GM13976 (cell line): ENCODE measurements at regions not wholly inside any gene's neighbourhood (a gene's known extent, or its start where the extent isn't known, plus 50 kb on each side); places are given as distances from the start of the nearest gene placed in this dataset.
"Not testable (repeated sequence)": the region's sequence is repeated elsewhere in the genome, so short reads cannot be mapped to it uniquely, and the experiment has no call there.

Experiments
- DNase-seq: peaks from one replicate; pipeline ENCODE4 v3.0.0; 2012; ENCODE audit warnings: low spot score
- CTCF ChIP-seq: IDR thresholded peaks from 2 replicates; pipeline ENCODE4 v1.5.1; 2012; ENCODE audit warnings: borderline replicate concordance, mild to moderate bottlenecking; ENCODE audit not compliant: insufficient read depth; ENCODE audit errors: extremely low read depth, missing control alignments, control extremely low read depth
- in situ Hi-C: fragments of 300-500 bp; cut with MboI; formaldehyde crosslinking; loops from one replicate; pipeline ENCODE4 v1.12.0; 2022; ENCODE audit warnings: low sequenced_read_pairs, mixed read lengths, inconsistent platforms; ENCODE audit not compliant: unreplicated experiment

- TF ChIP-seq CTCF = no peak
- no peak for DNase-seq
- in situ Hi-C loops = no loop called here
These were observed 100.5 kb downstream of the DLEU7 start for GRCh38 chr13:50742968-50743367.

- TF ChIP-seq CTCF = no peak
- DNase-seq = no peak
- in situ Hi-C loops = no loop called here
These were observed 99.3 kb downstream of the DLEU7 start for GRCh38 chr13:50744116-50744660.

- in situ Hi-C loops = no loop called here
- no peak for TF ChIP-seq CTCF
- DNase-seq = no peak
These were observed 97.9 kb downstream of the DLEU7 start for GRCh38 chr13:50745542-50746115.

GRCh38 chr13:50747737-50748350, 95.6 kb downstream of the DLEU7 start:
- no peak for DNase-seq
- in situ Hi-C loops = no loop called here
- no peak for TF ChIP-seq CTCF

- in situ Hi-C loops, DNase-seq: not testable (repeated sequence)
These were observed 90.3 kb downstream of the DLEU7 start for GRCh38 chr13:50753221-50753620.

- in situ Hi-C loops, DNase-seq: not testable (repeated sequence)
These were observed 87.4 kb downstream of the DLEU7 start for GRCh38 chr13:50755862-50756685.

GRCh38 chr13:50757008-50757407, 86.5 kb downstream of the DLEU7 start:
- no peak for DNase-seq
- in situ Hi-C loops = no loop called here
- TF ChIP-seq CTCF = no peak
